ENCODE measurements at regions not wholly inside any gene's neighbourhood (a gene's known extent, or its start where the extent isn't known, plus 50 kb on each side); places are given as distances from the start of the nearest gene placed in this dataset.
"Not testable (repeated sequence)": the region's sequence is repeated elsewhere in the genome, so short reads cannot be mapped to it uniquely, and the experiment has no call there.

- TF ChIP-seq EZH2phosphoT487 (IDR thresholded peaks at IDR 0.05; ENCODE audit: insufficient read depth, low read depth) (no peak), EZH2 (IDR thresholded peaks at IDR 0.05; ENCODE audit: insufficient read depth, poor library complexity, severe bottlenecking) (no peak)
- Histone ChIP-seq H3K4me3 (no peak overlapping the region), H4K20me1 (ENCODE audit: insufficient read depth) (no peaks in the 10 kb centered on the region), H3K9me3 (ENCODE audit: low read depth) (peaks cover 6% of the 10 kb centered on the region), H3K27me3 (replicated peaks; ENCODE audit: insufficient read depth) (no peaks in the 10 kb centered on the region), H3F3A (ENCODE audit: insufficient read depth) (no peaks in the 10 kb centered on the region), H3K4me1 (ENCODE audit: insufficient read depth) (0 out of 2 replicates have a peak, but pooled peaks cover 10% of the 10 kb centered on the region), H3K79me2 (ENCODE audit: insufficient read depth) (no peaks in the 10 kb centered on the region), H3K36me3 (ENCODE audit: low read depth) (peaks cover 3% of the 10 kb centered on the region; the same call in 1 of the 2 replicates), H3K27ac (no peak overlapping the region), H3K9ac (no peak overlapping the region), H3K9me2 (ENCODE audit: insufficient read depth) (no peaks in the 10 kb centered on the region), H2AFZ (peak overlapping the region; percentile 20; the same call in 1 of the 2 replicates), H3K4me2 (ENCODE audit: unreplicated experiment) (no peak overlapping the region)
- no peak for DNase-seq
- in situ Hi-C loops (cut with MboI) = no loop called here
Measured at GRCh38 chr6:141510803-141511202, 621.9 kb upstream of the GJE1 start.

- WGBS, 2 experiments (ENCODE audit: low coverage in 1 of 2, low lambda C conversion rate in 2 of 2, missing lambda C conversion rate in 2 of 2) = 72 to 83% methylated on average over 1 of the region's 1 CpG
- H3F3A ChIP-seq (ENCODE audit: insufficient read depth); H3K4me2 ChIP-seq (ENCODE audit: unreplicated experiment); H3K27me3 ChIP-seq (replicated peaks; ENCODE audit: insufficient read depth); H3K4me3 ChIP-seq; H2AFZ ChIP-seq; H3K9me2 ChIP-seq (ENCODE audit: insufficient read depth); H3K79me2 ChIP-seq (ENCODE audit: insufficient read depth); DNase-seq; H3K4me1 ChIP-seq (ENCODE audit: insufficient read depth); in situ Hi-C loops (cut with MboI); H3K36me3 ChIP-seq (ENCODE audit: low read depth); H3K9ac ChIP-seq; H4K20me1 ChIP-seq (ENCODE audit: insufficient read depth); H3K27ac ChIP-seq; H3K9me3 ChIP-seq (ENCODE audit: low read depth): not testable (repeated sequence)
Measured at GRCh38 chr6:141506062-141506461, 626.7 kb upstream of the GJE1 start.

- H3K79me2 ChIP-seq (ENCODE audit: insufficient read depth); H3K27ac ChIP-seq; H3K4me2 ChIP-seq (ENCODE audit: unreplicated experiment); H2AFZ ChIP-seq; H3K36me3 ChIP-seq (ENCODE audit: low read depth); in situ Hi-C loops (cut with MboI); H3K4me1 ChIP-seq (ENCODE audit: insufficient read depth); H3K27me3 ChIP-seq (replicated peaks; ENCODE audit: insufficient read depth); H3K4me3 ChIP-seq; H4K20me1 ChIP-seq (ENCODE audit: insufficient read depth); H3F3A ChIP-seq (ENCODE audit: insufficient read depth); H3K9me2 ChIP-seq (ENCODE audit: insufficient read depth); H3K9me3 ChIP-seq (ENCODE audit: low read depth); H3K9ac ChIP-seq; DNase-seq: not testable (repeated sequence)
- WGBS, 2 experiments (ENCODE audit: low coverage in 1 of 2, low lambda C conversion rate in 2 of 2, missing lambda C conversion rate in 2 of 2) = 93 to 100% methylated on average over 1 of the region's 1 CpG
Measured at GRCh38 chr6:141504318-141504717, 628.4 kb upstream of the GJE1 start.

GRCh38 chr6:141501616-141502015 is 631.1 kb upstream of the GJE1 start:
- no peak overlapping the region for H3K9ac ChIP-seq

GRCh38 chr6:141498977-141499376 is 633.7 kb upstream of the GJE1 start:
- Histone ChIP-seq H3F3A (ENCODE audit: insufficient read depth) (no peaks in the 10 kb centered on the region), H3K9me2 (ENCODE audit: insufficient read depth) (no peaks in the 10 kb centered on the region), H3K4me1 (ENCODE audit: insufficient read depth) (no peaks in the 10 kb centered on the region), H3K9me3 (ENCODE audit: low read depth) (no peaks in the 10 kb centered on the region), H3K4me2 (ENCODE audit: unreplicated experiment) (no peak overlapping the region), H3K27ac (no peak overlapping the region), H3K79me2 (ENCODE audit: insufficient read depth) (no peaks in the 10 kb centered on the region), H3K9ac (no peak overlapping the region), H3K4me3 (no peak overlapping the region), H4K20me1 (ENCODE audit: insufficient read depth) (no peaks in the 10 kb centered on the region), H2AFZ (no peak overlapping the region), H3K27me3 (replicated peaks; ENCODE audit: insufficient read depth) (no peaks in the 10 kb centered on the region), H3K36me3 (ENCODE audit: low read depth) (no peaks in the 10 kb centered on the region)
- TF ChIP-seq EZH2 (IDR thresholded peaks at IDR 0.05; ENCODE audit: insufficient read depth, poor library complexity, severe bottlenecking) (no peak), EZH2phosphoT487 (IDR thresholded peaks at IDR 0.05; ENCODE audit: insufficient read depth, low read depth) (no peak)
- in situ Hi-C loops (cut with MboI) = no loop called here
- no peak for DNase-seq
- WGBS, 2 experiments (ENCODE audit: low coverage in 1 of 2, low lambda C conversion rate in 2 of 2, missing lambda C conversion rate in 2 of 2) = 88 to 93% methylated on average over 3 of the region's 3 CpGs

More at GRCh38 chr6:141501616-141502015, 631.1 kb upstream of the GJE1 start:
- no peaks in the 10 kb centered on the region for H3K79me2 ChIP-seq (ENCODE audit: insufficient read depth)
- H3K4me2 ChIP-seq (ENCODE audit: unreplicated experiment) = no peak overlapping the region
- H3F3A ChIP-seq (ENCODE audit: insufficient read depth) = no peaks in the 10 kb centered on the region
- WGBS, 2 experiments (ENCODE audit: low coverage in 1 of 2, low lambda C conversion rate in 2 of 2, missing lambda C conversion rate in 2 of 2) = 90 to 93% methylated on average over 1 of the region's 1 CpG
- H4K20me1 ChIP-seq (ENCODE audit: insufficient read depth) = no peaks in the 10 kb centered on the region
- H3K4me3 ChIP-seq = no peak overlapping the region
- H3K27ac ChIP-seq = no peak overlapping the region
- TF ChIP-seq EZH2phosphoT487 (IDR thresholded peaks at IDR 0.05; ENCODE audit: insufficient read depth, low read depth) = no peak
- no peak for TF ChIP-seq EZH2 (IDR thresholded peaks at IDR 0.05; ENCODE audit: insufficient read depth, poor library complexity, severe bottlenecking)
- no peaks in the 10 kb centered on the region for H3K9me2 ChIP-seq (ENCODE audit: insufficient read depth)
- in situ Hi-C loops (cut with MboI) = no loop called here
- no peaks in the 10 kb centered on the region for H3K4me1 ChIP-seq (ENCODE audit: insufficient read depth)
- no peaks in the 10 kb centered on the region for H3K27me3 ChIP-seq (replicated peaks; ENCODE audit: insufficient read depth)
- no peak for DNase-seq
- peak overlapping the region; percentile 15; the same call in 1 of the 2 replicates for H2AFZ ChIP-seq
- H3K9me3 ChIP-seq (ENCODE audit: low read depth) = peaks cover 4% of the 10 kb centered on the region
- peaks cover 4% of the 10 kb centered on the region; the same call in 1 of the 2 replicates for H3K36me3 ChIP-seq (ENCODE audit: low read depth)

Data from GM23248 (cell line).